BJ (cell line): ENCODE measurements at regions not wholly inside any gene's neighbourhood (a gene's known extent, or its start where the extent isn't known, plus 50 kb on each side); places are given as distances from the start of the nearest gene placed in this dataset.

Experiments
- CTCF ChIA-PET: fragments of 350-600 bp; formaldehyde crosslinking; extraction: SDS; loops from one replicate; lab custom pipeline; 2021; ENCODE audit warnings: antibody characterized with exemption, inconsistent platforms; lab: Yijun Ruan, JAX
- POLR2A ChIA-PET: fragments of 300-600 bp; sonication (Branson Sonifier 250); formaldehyde crosslinking; extraction: SDS; loops from one replicate; lab custom pipeline; 2021; ENCODE audit warnings: antibody characterized with exemption; lab: Charles Lee
- DNase-seq: peaks from one replicate; pipeline ENCODE4 v3.0.0-alpha.2; 2011; ENCODE audit warnings: low read depth
- H3K27me3 ChIP-seq: 2 replicates; pipeline ENCODE4 v1.6.0; 2011; ENCODE audit warnings: low read length; ENCODE audit not compliant: control insufficient read depth, insufficient read depth
- H3K36me3 ChIP-seq: 2 replicates; pipeline ENCODE4 v1.5.1; 2011; ENCODE audit warnings: low read length; ENCODE audit not compliant: control insufficient read depth, insufficient read depth
- H3K4me3 ChIP-seq: 2 replicates; pipeline ENCODE4 v1.5.1; 2011; ENCODE audit warnings: low read depth, mild to moderate bottlenecking, control low read depth, low read length
- CTCF ChIP-seq: IDR thresholded peaks from 2 replicates; pipeline ENCODE4 v1.5.1; 2011; ENCODE audit warnings: low read depth, mild to moderate bottlenecking, control low read depth, inconsistent platforms, low read length, moderate library complexity; ENCODE audit not compliant: insufficient read depth

DNA sequence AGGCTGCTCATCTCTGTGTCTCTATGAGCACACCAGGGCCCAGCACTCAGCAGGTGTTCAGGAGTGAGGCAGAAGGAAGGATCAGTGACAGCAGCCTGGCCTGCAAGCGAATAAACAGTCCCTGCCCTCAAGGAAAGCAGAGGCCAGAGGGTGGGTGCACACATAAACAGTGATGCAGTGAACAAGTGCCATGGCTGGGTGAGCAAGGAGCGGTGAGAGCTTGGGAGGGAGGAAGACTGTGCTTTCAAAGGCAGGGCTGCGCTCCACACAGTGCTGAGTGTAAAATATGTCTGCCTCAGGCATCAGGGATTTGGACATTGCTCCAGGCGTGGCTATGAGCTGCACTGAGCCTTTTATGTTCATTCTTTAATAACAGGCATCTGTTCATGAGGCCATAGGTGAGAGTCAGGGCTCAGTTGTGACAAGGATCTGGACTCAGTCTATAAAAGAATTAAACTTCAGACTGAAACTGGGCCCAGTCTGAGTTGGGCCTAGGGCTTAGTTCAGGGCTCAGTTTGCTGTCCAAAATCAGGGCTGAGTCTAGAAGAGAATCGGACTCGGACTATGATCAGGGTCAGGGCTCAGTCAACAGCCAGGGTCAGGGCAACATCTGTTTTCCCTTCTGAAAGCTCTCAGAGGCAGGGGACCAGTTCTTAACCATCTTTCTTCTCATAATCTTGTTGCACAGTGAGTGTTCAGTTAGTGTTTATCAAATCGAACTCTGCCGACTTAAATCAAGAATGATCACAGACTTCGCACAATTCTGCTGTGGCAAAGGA lies 213.7 kb downstream of the FOXD2 start:
- TF ChIP-seq CTCF: no peak
- no peak overlapping the region for H3K4me3 ChIP-seq
- ChIA-PET CTCF (interaction anchor here (1.4 kb wide), 1 partner anchor 12 kb away, joined by 4 read pairs; no protein-coding TSS in a partner anchor), POLR2A (no interaction called here)
- no peaks in the 10 kb centered on the region; the same call in 1 of the 2 replicates for H3K27me3 ChIP-seq
- DNase-seq: no peak
- H3K36me3 ChIP-seq: no peaks in the 10 kb centered on the region

GRCh38 chr1:47655521-47656300 lies 217.9 kb downstream of the FOXD2 start:
- ChIA-PET CTCF (no interaction called here), POLR2A (interaction anchor here (0.6 kb wide), 1 partner anchor 426 kb away, joined by 3 read pairs; no protein-coding TSS in a partner anchor)
- no peak for DNase-seq
- no peaks in the 10 kb centered on the region for H3K27me3 ChIP-seq
- no peak overlapping the region for H3K4me3 ChIP-seq
- TF ChIP-seq CTCF: no peak
- H3K36me3 ChIP-seq: no peaks in the 10 kb centered on the region

GRCh38 chr1:47656719-47657685 lies 219.2 kb downstream of the FOXD2 start:
- no peak for DNase-seq
- POLR2A ChIA-PET: no interaction called here
- Histone ChIP-seq H3K36me3 (no peaks in the 10 kb centered on the region), H3K4me3 (no peak overlapping the region), H3K27me3 (no peaks in the 10 kb centered on the region)
- CTCF ChIA-PET: interaction anchor here (0.6 kb wide), 1 partner anchor 340 kb away, joined by 3 read pairs; the partner anchor contains the start of gene TRABD2B
- no peak for TF ChIP-seq CTCF

- no peaks in the 10 kb centered on the region for H3K36me3 ChIP-seq
- ChIA-PET POLR2A (no interaction called here), CTCF (no interaction called here)
- no peak for DNase-seq
- H3K27me3 ChIP-seq: no peaks in the 10 kb centered on the region
- TF ChIP-seq CTCF: no peak
- H3K4me3 ChIP-seq: no peak overlapping the region
Measured at GRCh38 chr1:47658161-47658920, 220.5 kb downstream of the FOXD2 start.
